ELF-1 (cell line): ENCODE measurements at regions not wholly inside any gene's neighbourhood (a gene's known extent, or its start where the extent isn't known, plus 50 kb on each side); places are given as distances from the start of the nearest gene placed in this dataset.

Source experiments
- DNase-seq: peaks from one replicate; pipeline ENCODE4 v3.0.0-alpha.2; 2016; ENCODE audit warnings: low read depth, low spot score

GRCh38 chr3:187951452-187952190 lies 202.3 kb upstream of the LPP start:
- DNase-seq, result no peak

DNA sequence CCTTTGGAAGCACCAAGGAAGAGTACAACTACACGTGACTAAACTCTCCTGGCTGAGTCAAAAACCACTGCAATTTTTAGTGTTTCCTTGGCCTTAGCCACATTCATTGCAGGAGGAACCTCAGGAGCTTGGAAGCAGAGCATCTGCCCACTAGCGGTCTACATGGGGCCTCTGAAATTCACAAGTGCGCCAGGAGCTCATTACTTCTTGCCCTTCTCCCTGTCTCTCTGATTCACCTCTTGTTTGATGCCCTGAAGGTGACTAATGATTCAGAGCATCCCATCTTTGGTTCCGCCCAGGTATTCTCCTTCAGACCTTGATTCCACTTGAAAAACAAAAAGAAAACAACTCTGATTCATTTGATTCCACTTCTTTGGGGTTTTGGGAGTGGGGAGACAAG lies 201.1 kb upstream of the LPP start:
- DNase-seq, result no peak

GRCh38 chr3:187954516-187954872 lies 199.5 kb upstream of the LPP start:
- no peak for DNase-seq

DNA sequence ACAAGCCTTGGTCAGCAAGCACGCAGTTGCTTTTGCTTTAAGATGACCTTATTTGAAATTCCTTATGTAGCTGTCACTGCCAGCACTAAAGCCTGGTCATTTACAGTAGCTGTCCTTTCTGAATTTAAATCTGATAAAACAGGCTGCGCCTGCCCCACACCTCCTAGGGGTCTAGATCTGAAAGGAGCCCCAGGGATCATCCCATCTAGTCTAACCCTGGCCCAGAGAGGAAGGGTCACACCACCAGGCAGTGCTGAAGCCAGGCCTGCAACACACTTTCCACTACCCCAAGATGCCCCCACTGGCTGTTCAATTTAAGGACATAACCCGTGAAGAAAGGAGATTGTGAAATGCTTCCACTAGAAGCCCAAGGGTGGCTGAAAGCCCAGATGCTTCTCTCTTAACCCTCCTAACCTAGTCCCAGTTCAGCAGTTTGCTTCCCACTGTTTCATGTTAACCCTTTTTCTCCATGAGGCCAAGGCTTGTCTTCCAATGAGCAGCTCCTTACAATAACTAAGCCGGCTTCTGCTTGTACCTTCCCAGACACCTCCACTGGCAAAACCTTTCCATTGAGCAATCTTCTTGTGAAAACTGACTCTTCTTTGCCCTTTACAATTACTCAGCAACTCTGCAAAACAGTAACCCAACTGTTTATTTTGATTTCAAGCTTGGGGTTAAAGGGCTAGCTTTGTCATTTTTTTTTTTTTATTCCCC lies 198.9 kb upstream of the LPP start:
- DNase-seq, result no peak

GRCh38 chr3:187955587-187955952 lies 198.4 kb upstream of the LPP start:
- DNase-seq, result no peak

GRCh38 chr3:187957165-187957581 lies 196.8 kb upstream of the LPP start:
- DNase-seq, result no peak

GRCh38 chr3:187957582-187957981 lies 196.4 kb upstream of the LPP start:
- no peak for DNase-seq

GRCh38 chr3:187958432-187959003 lies 195.4 kb upstream of the LPP start:
- DNase-seq, result no peak

DNA sequence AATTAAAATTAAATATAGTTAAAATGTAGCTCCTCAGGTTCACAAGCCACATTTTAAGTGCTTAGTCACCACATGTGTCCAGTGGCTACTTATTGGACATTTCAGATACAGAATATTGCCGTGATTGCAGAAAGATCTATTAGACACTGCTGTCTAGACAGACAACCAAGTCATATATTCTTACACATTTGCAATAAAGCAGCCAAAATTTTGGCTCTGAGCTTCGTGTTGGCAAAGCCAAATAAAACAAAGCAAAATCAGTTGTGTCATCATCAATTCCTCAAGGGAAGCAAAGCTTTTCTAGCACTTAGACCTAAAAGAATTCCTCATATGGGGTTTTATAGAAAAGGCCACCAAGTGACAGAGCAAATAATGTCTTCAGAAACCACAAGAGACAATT lies 193.1 kb upstream of the LPP start:
- DNase-seq, result no peak

DNA sequence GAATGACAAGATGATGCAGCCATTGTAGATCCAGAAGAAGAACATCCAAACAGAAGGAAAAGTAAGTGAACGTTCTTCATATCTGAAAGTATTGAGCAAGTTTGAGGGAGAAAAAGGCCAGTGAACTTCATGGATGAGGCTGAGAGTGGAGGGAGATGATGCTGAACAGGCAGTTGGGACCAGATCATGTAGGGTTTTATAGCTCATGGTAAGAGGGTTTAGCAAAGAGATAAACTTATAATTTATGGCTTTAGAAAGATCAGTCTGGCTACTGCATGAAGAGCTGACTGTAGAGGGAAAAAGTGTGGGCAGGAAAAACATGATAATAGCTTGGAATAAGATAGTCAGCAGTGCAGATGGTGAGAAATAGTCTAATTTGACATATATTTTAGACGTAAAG lies 192.6 kb upstream of the LPP start:
- DNase-seq, result no peak

DNA sequence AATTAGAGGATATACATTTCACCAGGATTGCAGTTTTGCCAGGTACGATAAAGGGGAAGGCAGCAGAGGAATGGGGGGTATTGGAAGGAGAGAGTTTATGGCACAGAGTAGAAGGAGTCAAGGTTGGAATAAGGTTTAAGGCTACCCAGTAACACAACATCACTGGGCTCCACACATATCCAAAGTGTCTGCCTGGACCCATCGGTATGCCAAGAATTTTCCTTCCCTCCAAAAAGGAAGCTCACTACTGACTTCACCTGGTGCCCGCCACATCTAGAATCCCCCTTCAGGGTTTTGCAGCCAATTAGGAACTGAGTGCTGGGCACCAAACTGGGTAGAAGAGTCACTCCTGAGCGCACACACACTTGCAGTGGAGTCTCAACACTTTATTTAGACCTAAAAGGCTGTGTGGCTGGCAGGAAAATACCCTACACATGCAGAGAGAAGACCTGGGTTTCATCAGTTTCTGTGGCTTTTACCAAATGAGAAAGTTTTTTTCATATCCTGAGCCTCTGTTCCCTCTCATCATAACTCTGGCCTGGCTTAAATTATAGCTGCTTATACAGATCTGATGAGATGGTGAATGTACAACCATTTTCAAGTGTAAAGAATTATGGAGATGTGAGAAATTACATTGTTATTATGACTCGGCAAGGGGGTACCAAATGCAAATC lies 190.8 kb upstream of the LPP start:
- no peak for DNase-seq

GRCh38 chr3:187963677-187964385 lies 190.1 kb upstream of the LPP start:
- no peak for DNase-seq

GRCh38 chr3:187964760-187965159 lies 189.2 kb upstream of the LPP start:
- no peak for DNase-seq

GRCh38 chr3:187966096-187966495 lies 187.9 kb upstream of the LPP start:
- DNase-seq, result no peak

DNA sequence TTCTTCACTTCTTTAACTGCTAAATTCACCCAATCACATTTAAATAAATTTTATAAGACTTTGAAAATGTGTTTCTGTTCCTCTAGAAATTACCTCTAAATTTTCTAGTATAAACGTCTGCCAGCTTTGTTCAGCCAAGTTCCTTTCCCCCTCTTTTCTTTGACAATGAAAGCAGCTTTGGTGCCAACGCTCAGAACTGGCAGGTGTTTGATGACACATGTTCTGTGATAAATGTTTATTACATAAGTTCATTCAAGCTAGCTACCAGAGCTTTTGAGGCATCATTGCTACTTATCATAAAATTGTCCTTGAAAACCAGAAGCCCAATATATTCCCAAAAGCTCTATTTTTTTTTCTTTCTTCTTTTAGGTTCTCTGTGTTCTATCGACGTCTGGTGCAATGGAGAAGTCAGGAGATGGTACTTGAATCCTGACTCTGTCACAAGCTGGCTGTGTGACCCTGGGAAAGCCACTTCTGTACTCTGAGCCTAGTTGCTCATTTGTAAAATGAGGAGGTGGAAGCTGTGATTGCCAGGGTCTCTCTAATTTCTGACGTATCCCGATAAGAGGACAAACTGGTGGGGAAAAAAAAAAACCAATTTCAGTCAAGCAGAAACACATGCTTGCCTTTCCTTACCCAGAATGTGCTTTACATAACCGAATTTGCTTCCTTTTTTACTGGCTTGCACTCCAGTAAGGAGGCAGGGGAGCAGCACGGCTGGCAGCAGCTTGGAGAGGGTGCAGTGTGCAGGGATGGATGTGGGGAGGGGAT lies 187.1 kb upstream of the LPP start:
- no peak for DNase-seq

GRCh38 chr3:187967993-187968392 lies 186.0 kb upstream of the LPP start:
- peak; percentile 62 for DNase-seq

- DNase-seq, result no peak
Measured at GRCh38 chr3:187968883-187969580, 184.9 kb upstream of the LPP start.

DNA sequence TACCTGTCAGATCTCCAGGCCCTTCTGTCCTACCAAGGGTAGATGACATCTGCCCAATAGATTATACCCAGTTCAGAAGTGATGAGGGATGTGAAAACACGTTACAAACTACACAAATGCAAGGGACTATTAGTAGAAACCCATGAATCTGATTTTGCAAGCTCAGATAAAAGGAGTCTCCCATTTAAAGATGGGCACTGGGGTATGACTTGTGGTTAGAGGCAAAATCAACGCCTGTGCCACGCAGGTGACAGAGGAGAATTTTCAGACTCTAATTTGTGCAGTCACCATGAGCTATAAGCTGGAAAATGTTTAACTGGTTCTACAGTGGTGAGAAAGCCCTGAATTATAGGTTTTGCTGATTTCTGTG lies 184.4 kb upstream of the LPP start:
- no peak for DNase-seq

DNA sequence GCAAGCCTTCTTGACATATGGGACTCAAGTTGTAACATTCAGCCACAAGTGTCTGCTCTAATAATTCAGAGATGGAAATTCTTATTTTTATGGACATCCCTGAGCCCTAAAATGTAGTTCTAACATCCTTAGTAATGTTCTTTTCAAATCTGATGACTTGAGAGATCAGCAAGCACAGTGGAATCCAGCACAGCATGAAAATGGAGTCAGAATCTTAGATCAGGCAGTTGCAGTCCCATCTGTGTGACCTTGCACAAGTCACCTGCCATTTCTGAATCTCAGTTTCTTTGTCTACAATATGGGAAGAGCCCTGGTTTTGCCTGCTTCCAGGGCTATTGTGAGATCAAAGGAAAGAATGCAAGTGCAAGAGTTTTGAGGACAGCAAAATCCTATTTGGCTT lies 183.9 kb upstream of the LPP start:
- no peak for DNase-seq

- no peak for DNase-seq
Measured at GRCh38 chr3:187971629-187972028, 182.3 kb upstream of the LPP start.

- no peak for DNase-seq
Measured at GRCh38 chr3:187972454-187972853, 181.5 kb upstream of the LPP start.
